Muscle layer of colon (tissue), 2 donors: ENCODE measurements at regions not wholly inside any gene's neighbourhood (a gene's known extent, or its start where the extent isn't known, plus 50 kb on each side); places are given as distances from the start of the nearest gene placed in this dataset.

ENCODE experiments used
- H3K27ac ChIP-seq: one replicate; pipeline ENCODE4 v1.7.0; 2013; ENCODE audit warnings: low read depth, mild to moderate bottlenecking, low read length, moderate library complexity
- H3K27me3 ChIP-seq, 2 donors: one replicate each; pipeline ENCODE4 v1.7.0; 2013; ENCODE audit warnings: low read length in 2 of 2, mild to moderate bottlenecking in 2 of 2; ENCODE audit not compliant: insufficient read depth in 2 of 2, control insufficient read depth in 1 of 2
- H3K36me3 ChIP-seq: one replicate; pipeline ENCODE4 v1.7.0; 2013; ENCODE audit warnings: mild to moderate bottlenecking, low read length; ENCODE audit not compliant: insufficient read depth
- H3K4me1 ChIP-seq: one replicate; pipeline ENCODE4 v1.7.0; 2013; ENCODE audit warnings: mild to moderate bottlenecking, low read length; ENCODE audit not compliant: insufficient read depth
- H3K4me3 ChIP-seq, 2 donors: one replicate each; pipeline ENCODE4 v1.7.0; 2013; ENCODE audit warnings: low read length in 2 of 2, low read depth in 1 of 2, mild to moderate bottlenecking in 1 of 2, moderate library complexity in 1 of 2
- H3K9ac ChIP-seq: one replicate; pipeline ENCODE4 v1.7.0; 2013; ENCODE audit warnings: low read length
- H3K9me3 ChIP-seq: one replicate; pipeline ENCODE4 v1.7.0; 2013; ENCODE audit warnings: mild to moderate bottlenecking, low read length
- donor health status: abdominal sarcoma.
- donor health status: Adenocarcinoma of cecum.

- H3K9ac ChIP-seq = no peak overlapping the region
- H3K27me3 ChIP-seq = no peaks in the 10 kb centered on the region
- no peaks in the 10 kb centered on the region for H3K36me3 ChIP-seq
- H3K9me3 ChIP-seq = no peaks in the 10 kb centered on the region
- H3K27ac ChIP-seq = no peak overlapping the region
- H3K4me3 ChIP-seq = no peak overlapping the region
- peaks cover 11% of the 10 kb centered on the region for H3K4me1 ChIP-seq
These were observed 300.4 kb upstream of the B3GAT1 start for GRCh38 chr11:134712228-134713145.

GRCh38 chr11:134711588-134711987 lies 299.5 kb upstream of the B3GAT1 start:
- Histone ChIP-seq H3K27me3 (no peaks in the 10 kb centered on the region), H3K4me3 (no peak overlapping the region), H3K4me1 (peaks cover 11% of the 10 kb centered on the region), H3K9ac (no peak overlapping the region), H3K9me3 (no peaks in the 10 kb centered on the region), H3K36me3 (no peaks in the 10 kb centered on the region), H3K27ac (no peak overlapping the region)

- no peaks in the 10 kb centered on the region for H3K36me3 ChIP-seq
- peaks cover 11% of the 10 kb centered on the region for H3K4me1 ChIP-seq
- H3K9ac ChIP-seq = no peak overlapping the region
- H3K27me3 ChIP-seq = no peaks in the 10 kb centered on the region
- no peaks in the 10 kb centered on the region for H3K9me3 ChIP-seq
- no peak overlapping the region for H3K4me3 ChIP-seq
- no peak overlapping the region for H3K27ac ChIP-seq
These were observed 298.9 kb upstream of the B3GAT1 start for GRCh38 chr11:134710861-134711407.

- H3K9me3 ChIP-seq = no peaks in the 10 kb centered on the region
- H3K27ac ChIP-seq = no peak overlapping the region
- no peak overlapping the region for H3K4me3 ChIP-seq
- H3K27me3 ChIP-seq = no peaks in the 10 kb centered on the region
- no peak overlapping the region for H3K9ac ChIP-seq
- no peaks in the 10 kb centered on the region for H3K4me1 ChIP-seq
- H3K36me3 ChIP-seq = no peaks in the 10 kb centered on the region
These were observed 293.8 kb upstream of the B3GAT1 start for GRCh38 chr11:134705858-134706257.

- no peaks in the 10 kb centered on the region for H3K9me3 ChIP-seq
- H3K4me1 ChIP-seq = no peaks in the 10 kb centered on the region
- H3K9ac ChIP-seq = no peak overlapping the region
- H3K36me3 ChIP-seq = no peaks in the 10 kb centered on the region
- no peaks in the 10 kb centered on the region for H3K27me3 ChIP-seq
- no peak overlapping the region for H3K27ac ChIP-seq
- no peak overlapping the region for H3K4me3 ChIP-seq
These were observed 290.8 kb upstream of the B3GAT1 start for GRCh38 chr11:134702827-134703226.

- Histone ChIP-seq H3K36me3 (no peaks in the 10 kb centered on the region), H3K9me3 (no peaks in the 10 kb centered on the region), H3K27me3 (no peaks in the 10 kb centered on the region), H3K9ac (no peak overlapping the region), H3K27ac (no peak overlapping the region), H3K4me1 (no peaks in the 10 kb centered on the region), H3K4me3 (no peak overlapping the region)
These were observed 289.6 kb upstream of the B3GAT1 start for GRCh38 chr11:134701564-134702165.

- Histone ChIP-seq H3K9me3 (no peaks in the 10 kb centered on the region), H3K27me3 (no peaks in the 10 kb centered on the region), H3K4me1 (no peaks in the 10 kb centered on the region), H3K36me3 (no peaks in the 10 kb centered on the region), H3K4me3 (no peak overlapping the region), H3K27ac (no peak overlapping the region), H3K9ac (no peak overlapping the region)
These were observed 288.1 kb upstream of the B3GAT1 start for GRCh38 chr11:134700101-134700640.

- no peaks in the 10 kb centered on the region for H3K9me3 ChIP-seq
- no peak overlapping the region for H3K27ac ChIP-seq
- no peaks in the 10 kb centered on the region for H3K27me3 ChIP-seq
- no peak overlapping the region for H3K4me3 ChIP-seq
- H3K9ac ChIP-seq = no peak overlapping the region
- H3K4me1 ChIP-seq = no peaks in the 10 kb centered on the region
- no peaks in the 10 kb centered on the region for H3K36me3 ChIP-seq
These were observed 284.4 kb upstream of the B3GAT1 start for GRCh38 chr11:134696455-134696854.

GRCh38 chr11:134691985-134692384 lies 279.9 kb upstream of the B3GAT1 start:
- no peaks in the 10 kb centered on the region for H3K27me3 ChIP-seq
- no peak overlapping the region for H3K27ac ChIP-seq
- H3K9ac ChIP-seq = no peak overlapping the region
- peak overlapping the region in 1 of 2 donors; percentile 13 for H3K4me3 ChIP-seq
- H3K9me3 ChIP-seq = no peaks in the 10 kb centered on the region
- no peaks in the 10 kb centered on the region for H3K4me1 ChIP-seq
- H3K36me3 ChIP-seq = no peaks in the 10 kb centered on the region

- Histone ChIP-seq H3K36me3 (no peaks in the 10 kb centered on the region), H3K9ac (no peak overlapping the region), H3K9me3 (no peaks in the 10 kb centered on the region), H3K27me3 (no peaks in the 10 kb centered on the region), H3K4me3 (peak overlapping the region in 1 of 2 donors; percentile 21), H3K27ac (no peak overlapping the region), H3K4me1 (no peaks in the 10 kb centered on the region)
These were observed 279.3 kb upstream of the B3GAT1 start for GRCh38 chr11:134691295-134691873.

GRCh38 chr11:134689886-134690285 lies 277.8 kb upstream of the B3GAT1 start:
- H3K9me3 ChIP-seq = no peaks in the 10 kb centered on the region
- no peaks in the 10 kb centered on the region for H3K27me3 ChIP-seq
- no peak overlapping the region for H3K27ac ChIP-seq
- H3K9ac ChIP-seq = no peak overlapping the region
- H3K4me3 ChIP-seq = no peak overlapping the region
- H3K36me3 ChIP-seq = no peaks in the 10 kb centered on the region
- no peaks in the 10 kb centered on the region for H3K4me1 ChIP-seq
